Hepatocyte (in vitro differentiated cells): ENCODE measurements at regions not wholly inside any gene's neighbourhood (a gene's known extent, or its start where the extent isn't known, plus 50 kb on each side); places are given as distances from the start of the nearest gene placed in this dataset.

ENCODE experiments used
- DNase-seq: peaks from one replicate; pipeline ENCODE4 v3.0.0-alpha.2; 2016; ENCODE audit warnings: low spot score
- H2AFZ ChIP-seq: fragments of 200-600 bp; sonication (generic); 2 replicates; pipeline ENCODE4 v1.6.0; 2016; ENCODE audit warnings: antibody characterized with exemption, mild to moderate bottlenecking
- H3K27ac ChIP-seq: fragments of 200-600 bp; sonication (generic); 2 replicates; pipeline ENCODE4 v1.5.1; 2016; ENCODE audit warnings: mild to moderate bottlenecking
- H3K27me3 ChIP-seq: fragments of 200-600 bp; sonication (generic); 2 replicates; pipeline ENCODE4 v1.6.1; 2016
- H3K36me3 ChIP-seq: fragments of 200-600 bp; sonication (generic); replicated peaks from 2 replicates; pipeline ENCODE4 v1.5.1; 2016; ENCODE audit warnings: low read depth; ENCODE audit not compliant: insufficient read depth
- H3K4me1 ChIP-seq: fragments of 200-600 bp; sonication (generic); 2 replicates; pipeline ENCODE4 v1.5.1; 2016; ENCODE audit warnings: mild to moderate bottlenecking, moderate library complexity; ENCODE audit not compliant: insufficient read depth
- H3K4me2 ChIP-seq: fragments of 200-600 bp; sonication (generic); 2 replicates; pipeline ENCODE4 v1.6.0; 2016
- H3K4me3 ChIP-seq: fragments of 200-600 bp; sonication (generic); 2 replicates; pipeline ENCODE4 v1.5.1; 2016; ENCODE audit warnings: mild to moderate bottlenecking
- H3K79me2 ChIP-seq: fragments of 200-600 bp; sonication (generic); 2 replicates; pipeline ENCODE4 v1.6.0; 2017; ENCODE audit warnings: mild to moderate bottlenecking
- H3K9me2 ChIP-seq: fragments of 200-600 bp; sonication (generic); replicated peaks from 2 replicates; pipeline ENCODE4 v1.6.0; 2017; ENCODE audit warnings: mild to moderate bottlenecking; ENCODE audit not compliant: insufficient read depth
- H3K9me3 ChIP-seq: fragments of 200-600 bp; sonication (generic); 2 replicates; pipeline ENCODE4 v1.5.1; 2016; ENCODE audit warnings: low read depth, mild to moderate bottlenecking
- H4K20me1 ChIP-seq: fragments of 200-600 bp; sonication (generic); 2 replicates; pipeline ENCODE4 v1.6.0; 2016; ENCODE audit warnings: mild to moderate bottlenecking; ENCODE audit not compliant: insufficient read depth, poor library complexity, severe bottlenecking
- EZH2 ChIP-seq: fragments of 200-600 bp; sonication (generic); IDR thresholded peaks from 2 replicates; pipeline ENCODE4 v1.6.1; 2016; ENCODE audit warnings: antibody characterized with exemption, mild to moderate bottlenecking, borderline replicate concordance
- EZH2phosphoT487 ChIP-seq: fragments of 200-600 bp; sonication (generic); IDR thresholded peaks from one replicate; pipeline ENCODE4 v1.6.1; 2018; ENCODE audit warnings: antibody characterized with exemption, mild to moderate bottlenecking, low read depth, moderate library complexity; ENCODE audit not compliant: unreplicated experiment, severe bottlenecking
- WGBS: methylation state at CpG from one replicate; pipeline ENCODE4 v1.1.6; 2016; ENCODE audit warnings: low lambda C conversion rate; ENCODE audit errors: missing lambda C conversion rate; 5-methylcytosine and 5-hydroxymethylcytosine counted together
- TF ChIP-seq, protein P1 (sequence below): fragments of 200-600 bp; sonication (generic); IDR thresholded peaks from 2 replicates; pipeline ENCODE4 v1.5.1; 2016; ENCODE audit warnings: antibody characterized with exemption, mild to moderate bottlenecking; ENCODE audit not compliant: poor library complexity

DNA sequence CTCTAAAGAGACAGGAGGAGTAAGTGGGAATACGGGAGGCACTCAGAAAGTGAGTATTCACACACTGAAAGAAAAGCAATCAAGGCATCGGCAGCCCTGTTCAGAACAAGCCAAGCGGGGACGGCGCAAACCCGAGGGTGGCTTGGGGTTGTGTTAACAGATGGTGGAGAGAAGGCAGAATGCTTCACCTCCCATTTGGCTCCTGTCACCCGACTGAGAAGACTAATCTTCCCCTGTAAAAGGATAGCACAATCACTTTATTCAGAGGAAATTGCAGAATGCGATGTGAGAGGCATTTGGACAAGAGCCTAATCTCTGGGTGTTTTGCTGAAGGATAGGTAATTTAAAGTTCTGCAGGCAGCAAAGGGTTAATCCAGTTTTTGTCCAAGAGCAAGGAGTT, 119.3 kb upstream of the WSCD1 start:
- WGBS: 86% methylated on average over 8 of the region's 8 CpGs
- Histone ChIP-seq H3K27me3 (peaks cover 9% of the 10 kb centered on the region), H3K9me2 (no peaks in the 10 kb centered on the region), H3K27ac (no peak overlapping the region), H3K4me3 (no peak overlapping the region), H3K79me2 (no peaks in the 10 kb centered on the region), H3K36me3 (no peaks in the 10 kb centered on the region), H3K4me1 (no peaks in the 10 kb centered on the region), H4K20me1 (no peaks in the 10 kb centered on the region), H3K4me2 (no peak overlapping the region), H2AFZ (no peak overlapping the region), H3K9me3 (no peaks in the 10 kb centered on the region)
- TF ChIP-seq, protein P1, sequence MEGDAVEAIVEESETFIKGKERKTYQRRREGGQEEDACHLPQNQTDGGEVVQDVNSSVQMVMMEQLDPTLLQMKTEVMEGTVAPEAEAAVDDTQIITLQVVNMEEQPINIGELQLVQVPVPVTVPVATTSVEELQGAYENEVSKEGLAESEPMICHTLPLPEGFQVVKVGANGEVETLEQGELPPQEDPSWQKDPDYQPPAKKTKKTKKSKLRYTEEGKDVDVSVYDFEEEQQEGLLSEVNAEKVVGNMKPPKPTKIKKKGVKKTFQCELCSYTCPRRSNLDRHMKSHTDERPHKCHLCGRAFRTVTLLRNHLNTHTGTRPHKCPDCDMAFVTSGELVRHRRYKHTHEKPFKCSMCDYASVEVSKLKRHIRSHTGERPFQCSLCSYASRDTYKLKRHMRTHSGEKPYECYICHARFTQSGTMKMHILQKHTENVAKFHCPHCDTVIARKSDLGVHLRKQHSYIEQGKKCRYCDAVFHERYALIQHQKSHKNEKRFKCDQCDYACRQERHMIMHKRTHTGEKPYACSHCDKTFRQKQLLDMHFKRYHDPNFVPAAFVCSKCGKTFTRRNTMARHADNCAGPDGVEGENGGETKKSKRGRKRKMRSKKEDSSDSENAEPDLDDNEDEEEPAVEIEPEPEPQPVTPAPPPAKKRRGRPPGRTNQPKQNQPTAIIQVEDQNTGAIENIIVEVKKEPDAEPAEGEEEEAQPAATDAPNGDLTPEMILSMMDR: no peak
- TF ChIP-seq EZH2phosphoT487 (no peak), EZH2 (no peak)
- DNase-seq: no peak

GRCh38 chr17:5951912-5952311, 118.3 kb upstream of the WSCD1 start:
- Histone ChIP-seq H3K27me3 (peaks cover 9% of the 10 kb centered on the region), H3K36me3 (no peaks in the 10 kb centered on the region), H2AFZ (no peak overlapping the region), H3K4me1 (no peaks in the 10 kb centered on the region), H4K20me1 (no peaks in the 10 kb centered on the region), H3K9me3 (no peaks in the 10 kb centered on the region), H3K27ac (no peak overlapping the region), H3K79me2 (no peaks in the 10 kb centered on the region), H3K4me3 (no peak overlapping the region), H3K4me2 (no peak overlapping the region), H3K9me2 (no peaks in the 10 kb centered on the region)
- TF ChIP-seq EZH2 (no peak), EZH2phosphoT487 (no peak)
- TF ChIP-seq, protein P1: no peak
- 92% methylated on average over 3 of the region's 3 CpGs for WGBS
- no peak for DNase-seq

GRCh38 chr17:5952518-5952917, 117.7 kb upstream of the WSCD1 start:
- Histone ChIP-seq H3K79me2 (no peaks in the 10 kb centered on the region), H3K36me3 (no peaks in the 10 kb centered on the region), H3K9me3 (no peaks in the 10 kb centered on the region), H2AFZ (no peak overlapping the region), H3K4me3 (no peak overlapping the region), H3K27me3 (peaks cover 9% of the 10 kb centered on the region), H3K4me2 (no peak overlapping the region), H3K4me1 (no peaks in the 10 kb centered on the region), H4K20me1 (no peaks in the 10 kb centered on the region), H3K9me2 (no peaks in the 10 kb centered on the region), H3K27ac (no peak overlapping the region)
- no peak for DNase-seq
- WGBS: 84% methylated on average over 4 of the region's 4 CpGs
- TF ChIP-seq, protein P1: no peak
- TF ChIP-seq EZH2 (no peak), EZH2phosphoT487 (no peak)

DNA sequence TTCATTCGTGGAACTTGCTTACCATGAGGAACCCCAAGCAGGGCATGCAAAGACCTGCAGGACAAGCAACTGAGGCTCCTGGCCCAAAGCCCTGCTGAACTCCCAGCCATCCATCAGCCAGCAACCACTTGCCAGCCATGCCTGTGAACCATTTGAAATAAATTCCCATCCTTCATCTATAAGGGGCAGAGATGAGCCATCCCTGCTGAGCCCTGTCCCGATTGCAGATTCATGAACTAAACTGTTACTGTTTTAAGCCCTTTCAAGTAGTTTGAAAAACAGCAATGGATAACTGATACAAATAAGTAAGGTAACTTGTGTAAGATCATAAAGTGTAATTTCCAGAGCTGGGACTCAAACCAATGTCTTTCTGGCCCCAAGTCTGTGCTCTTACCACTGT, 114.4 kb upstream of the WSCD1 start:
- no peaks in the 10 kb centered on the region for H3K4me1 ChIP-seq
- H4K20me1 ChIP-seq: no peaks in the 10 kb centered on the region
- peaks cover 2% of the 10 kb centered on the region for H3K27me3 ChIP-seq
- 90% methylated on average over 2 of the region's 2 CpGs for WGBS
- H3K4me3 ChIP-seq: no peak overlapping the region
- no peak overlapping the region for H2AFZ ChIP-seq
- H3K9me2 ChIP-seq: no peaks in the 10 kb centered on the region
- no peak overlapping the region for H3K4me2 ChIP-seq
- no peak overlapping the region for H3K27ac ChIP-seq
- no peak for DNase-seq
- no peaks in the 10 kb centered on the region for H3K79me2 ChIP-seq
- no peaks in the 10 kb centered on the region for H3K9me3 ChIP-seq
- H3K36me3 ChIP-seq: no peaks in the 10 kb centered on the region
- TF ChIP-seq EZH2phosphoT487 (no peak), EZH2 (no peak)
- TF ChIP-seq, protein P1: no peak
